ENCODE measurements at regions not wholly inside any gene's neighbourhood (a gene's known extent, or its start where the extent isn't known, plus 50 kb on each side); places are given as distances from the start of the nearest gene placed in this dataset.

DNA sequence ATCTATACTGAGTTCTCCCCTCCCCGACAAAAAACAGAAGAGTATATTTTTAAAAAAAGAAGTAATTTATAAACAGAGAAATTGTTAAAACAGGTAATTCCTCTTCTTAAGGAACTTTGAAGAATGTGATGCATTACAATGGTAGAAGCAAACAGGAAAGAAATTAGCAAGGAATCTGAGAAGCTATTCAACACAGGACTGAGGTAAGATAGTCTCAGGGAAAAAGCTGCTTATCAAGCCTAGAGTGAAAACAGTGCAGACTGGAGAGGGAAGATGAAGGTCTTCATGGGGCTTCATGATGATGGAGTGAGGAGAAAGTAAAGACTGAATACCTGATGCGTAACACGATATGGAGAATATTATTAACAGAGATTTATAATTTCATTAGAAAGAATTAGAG is 880.0 kb downstream of the SLC16A7 start:
- Histone ChIP-seq H3K27me3 (replicated peaks) (no peaks in the 10 kb centered on the region), H3K4me3 (ENCODE audit: low read depth, low read length) (no peak overlapping the region), H3K36me3 (replicated peaks) (no peaks in the 10 kb centered on the region), H3K27ac (no peak overlapping the region)
- DNase-seq: no peak
- in situ Hi-C loops (cut with HindIII; ENCODE audit: low pct_ligation_motif_present, low sequenced_read_pairs): no loop called here
- TF ChIP-seq, protein P1, sequence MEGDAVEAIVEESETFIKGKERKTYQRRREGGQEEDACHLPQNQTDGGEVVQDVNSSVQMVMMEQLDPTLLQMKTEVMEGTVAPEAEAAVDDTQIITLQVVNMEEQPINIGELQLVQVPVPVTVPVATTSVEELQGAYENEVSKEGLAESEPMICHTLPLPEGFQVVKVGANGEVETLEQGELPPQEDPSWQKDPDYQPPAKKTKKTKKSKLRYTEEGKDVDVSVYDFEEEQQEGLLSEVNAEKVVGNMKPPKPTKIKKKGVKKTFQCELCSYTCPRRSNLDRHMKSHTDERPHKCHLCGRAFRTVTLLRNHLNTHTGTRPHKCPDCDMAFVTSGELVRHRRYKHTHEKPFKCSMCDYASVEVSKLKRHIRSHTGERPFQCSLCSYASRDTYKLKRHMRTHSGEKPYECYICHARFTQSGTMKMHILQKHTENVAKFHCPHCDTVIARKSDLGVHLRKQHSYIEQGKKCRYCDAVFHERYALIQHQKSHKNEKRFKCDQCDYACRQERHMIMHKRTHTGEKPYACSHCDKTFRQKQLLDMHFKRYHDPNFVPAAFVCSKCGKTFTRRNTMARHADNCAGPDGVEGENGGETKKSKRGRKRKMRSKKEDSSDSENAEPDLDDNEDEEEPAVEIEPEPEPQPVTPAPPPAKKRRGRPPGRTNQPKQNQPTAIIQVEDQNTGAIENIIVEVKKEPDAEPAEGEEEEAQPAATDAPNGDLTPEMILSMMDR (IDR thresholded peaks at IDR 0.05; ENCODE audit: low read depth, low read length, missing control alignments): no peak

DNA sequence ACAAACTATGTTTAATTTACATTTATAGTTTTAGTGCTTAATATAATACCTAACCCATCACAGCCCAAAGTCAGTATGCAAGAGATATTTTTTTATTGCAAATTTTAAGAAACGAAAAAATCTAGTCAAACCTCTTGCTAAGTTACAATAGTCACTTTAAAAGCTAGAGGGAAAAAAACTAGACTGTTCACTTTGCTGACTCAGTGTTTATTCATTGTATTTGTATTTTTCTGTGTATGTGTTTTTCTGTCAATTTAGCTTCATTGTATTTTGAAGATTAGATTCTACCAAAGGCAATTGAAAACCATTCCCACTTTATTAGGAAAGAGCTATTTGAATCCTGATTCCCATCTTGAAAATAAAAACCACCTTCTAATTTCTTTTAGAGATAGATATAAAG is 891.5 kb downstream of the SLC16A7 start:
- in situ Hi-C loops (cut with HindIII; ENCODE audit: low pct_ligation_motif_present, low sequenced_read_pairs): no loop called here
- Histone ChIP-seq H3K4me3 (ENCODE audit: low read depth, low read length) (no peak overlapping the region), H3K27me3 (replicated peaks) (no peaks in the 10 kb centered on the region), H3K36me3 (replicated peaks) (no peaks in the 10 kb centered on the region), H3K27ac (no peak overlapping the region)
- no peak for DNase-seq
- TF ChIP-seq, protein P1 (IDR thresholded peaks at IDR 0.05; ENCODE audit: low read depth, low read length, missing control alignments): no peak

DNA sequence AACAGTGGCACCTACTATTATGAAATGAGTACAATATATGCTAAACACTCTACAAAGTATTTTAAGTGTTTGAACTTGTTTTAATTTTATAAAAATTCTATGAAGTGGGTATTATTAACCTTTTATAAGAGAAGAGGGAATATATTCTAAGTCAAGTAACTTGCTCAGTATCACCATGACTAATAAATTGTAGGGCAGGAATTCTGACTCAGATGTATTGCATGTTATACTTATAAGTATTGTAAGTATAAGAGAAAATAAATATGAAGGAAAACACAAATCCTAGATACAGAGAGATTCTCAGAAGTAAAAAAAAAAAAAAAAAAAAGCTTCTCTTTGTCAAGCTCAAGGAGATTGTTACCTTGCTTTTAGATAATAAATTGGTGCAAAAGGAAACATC is 893.2 kb downstream of the SLC16A7 start:
- Histone ChIP-seq H3K4me3 (ENCODE audit: low read depth, low read length) (no peak overlapping the region), H3K36me3 (replicated peaks) (no peaks in the 10 kb centered on the region), H3K27me3 (replicated peaks) (no peaks in the 10 kb centered on the region), H3K27ac (no peak overlapping the region)
- TF ChIP-seq, protein P1 (IDR thresholded peaks at IDR 0.05; ENCODE audit: low read depth, low read length, missing control alignments): no peak
- in situ Hi-C loops (cut with HindIII; ENCODE audit: low pct_ligation_motif_present, low sequenced_read_pairs): no loop called here
- no peak for DNase-seq

DNA sequence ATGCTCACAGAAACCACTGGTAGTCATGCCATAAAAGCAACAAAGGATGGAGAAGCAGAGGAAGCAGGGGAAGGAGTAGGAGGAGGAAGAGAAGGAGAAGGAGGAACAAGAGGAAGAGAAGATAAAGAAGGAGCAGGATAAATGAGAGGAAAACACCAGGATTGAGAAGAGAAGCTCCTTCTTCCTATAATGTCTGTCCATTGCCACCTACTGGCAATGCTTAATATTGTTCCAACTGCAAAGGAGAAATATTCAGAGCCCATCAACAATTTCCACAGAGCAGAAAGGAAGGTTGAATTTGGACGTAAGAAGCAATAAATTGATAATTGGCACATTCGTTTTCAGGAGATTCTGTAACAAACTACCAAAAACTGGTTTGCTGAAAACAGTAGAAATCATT is 898.4 kb downstream of the SLC16A7 start:
- in situ Hi-C loops (cut with HindIII; ENCODE audit: low pct_ligation_motif_present, low sequenced_read_pairs): no loop called here
- TF ChIP-seq, protein P1 (IDR thresholded peaks at IDR 0.05; ENCODE audit: low read depth, low read length, missing control alignments): peak; percentile 47
- DNase-seq: peak; percentile 26

DNA sequence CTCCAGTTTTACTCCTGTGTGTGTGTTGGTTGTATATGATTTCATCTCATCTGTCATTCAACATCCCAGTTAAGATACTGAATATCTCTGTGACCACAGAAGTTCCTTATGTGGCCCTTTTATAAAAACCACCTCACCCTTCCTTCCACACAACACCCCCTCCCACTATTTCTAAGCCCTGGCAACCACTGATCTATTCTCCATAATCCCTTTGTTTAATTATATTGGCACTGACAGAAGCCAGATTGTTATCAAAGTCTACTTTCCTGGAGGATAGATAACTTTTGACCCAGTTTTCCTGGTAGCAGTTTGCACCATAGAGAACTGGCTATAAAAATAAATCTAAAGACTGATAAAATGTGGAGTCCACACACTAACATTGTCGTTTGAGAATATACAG is 902.8 kb downstream of the SLC16A7 start:
- in situ Hi-C loops (cut with HindIII; ENCODE audit: low pct_ligation_motif_present, low sequenced_read_pairs): no loop called here
- Histone ChIP-seq H3K4me3 (ENCODE audit: low read depth, low read length) (no peak overlapping the region), H3K27ac (no peak overlapping the region), H3K27me3 (replicated peaks) (no peaks in the 10 kb centered on the region), H3K36me3 (replicated peaks) (no peaks in the 10 kb centered on the region)
- TF ChIP-seq, protein P1 (IDR thresholded peaks at IDR 0.05; ENCODE audit: low read depth, low read length, missing control alignments): no peak
- no peak for DNase-seq

More for the DNA sequence above, 898.4 kb downstream of the SLC16A7 start:
- Histone ChIP-seq H3K27me3 (replicated peaks) (no peaks in the 10 kb centered on the region), H3K36me3 (replicated peaks) (no peaks in the 10 kb centered on the region), H3K4me3 (ENCODE audit: low read depth, low read length) (no peak overlapping the region), H3K27ac (no peak overlapping the region)

DNA sequence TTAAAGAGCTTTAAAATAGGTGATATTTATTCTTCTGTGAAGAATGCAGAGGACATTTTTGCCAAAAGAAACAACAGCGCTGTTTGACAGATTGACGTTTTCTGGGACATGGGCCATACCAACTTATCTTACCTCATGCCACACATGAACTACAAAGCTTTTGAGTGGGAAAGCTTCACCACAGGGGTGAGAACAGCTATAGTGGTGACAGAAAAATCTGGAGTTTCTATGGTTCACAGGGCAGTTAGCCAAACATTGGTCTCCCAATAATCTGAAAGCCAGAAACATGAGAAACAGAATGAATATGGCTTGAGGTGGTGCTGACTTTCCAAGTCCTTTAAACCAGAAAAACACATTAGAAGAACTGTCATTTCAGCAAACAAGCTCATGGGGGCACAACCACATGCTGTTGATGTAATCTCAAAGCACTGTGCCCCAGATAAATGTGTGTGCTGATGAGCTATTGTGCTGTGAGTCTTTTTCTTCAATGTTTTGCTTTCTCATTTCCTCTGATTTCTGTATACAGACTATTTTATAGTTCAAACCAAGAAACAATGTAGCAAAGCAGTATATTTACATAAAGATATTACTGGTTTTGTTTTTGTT is 905.4 kb downstream of the SLC16A7 start:
- no peaks in the 10 kb centered on the region for H3K27me3 ChIP-seq (replicated peaks)
- H3K36me3 ChIP-seq (replicated peaks): no peaks in the 10 kb centered on the region
- in situ Hi-C loops (cut with HindIII; ENCODE audit: low pct_ligation_motif_present, low sequenced_read_pairs): no loop called here
- TF ChIP-seq, protein P1 (IDR thresholded peaks at IDR 0.05; ENCODE audit: low read depth, low read length, missing control alignments): peak; percentile 22
- no peak overlapping the region for H3K4me3 ChIP-seq (ENCODE audit: low read depth, low read length)
- no peak overlapping the region for H3K27ac ChIP-seq
- peak; percentile 31 for DNase-seq

Data from brain microvascular endothelial cell (primary cell).